ENCODE measurements at regions not wholly inside any gene's neighbourhood (a gene's known extent, or its start where the extent isn't known, plus 50 kb on each side); places are given as distances from the start of the nearest gene placed in this dataset.
"Not testable (repeated sequence)": the region's sequence is repeated elsewhere in the genome, so short reads cannot be mapped to it uniquely, and the experiment has no call there.

GRCh38 chr3:21017115-21017852 lies 733.7 kb downstream of the ZNF385D start:
- no peak for DNase-seq

DNA sequence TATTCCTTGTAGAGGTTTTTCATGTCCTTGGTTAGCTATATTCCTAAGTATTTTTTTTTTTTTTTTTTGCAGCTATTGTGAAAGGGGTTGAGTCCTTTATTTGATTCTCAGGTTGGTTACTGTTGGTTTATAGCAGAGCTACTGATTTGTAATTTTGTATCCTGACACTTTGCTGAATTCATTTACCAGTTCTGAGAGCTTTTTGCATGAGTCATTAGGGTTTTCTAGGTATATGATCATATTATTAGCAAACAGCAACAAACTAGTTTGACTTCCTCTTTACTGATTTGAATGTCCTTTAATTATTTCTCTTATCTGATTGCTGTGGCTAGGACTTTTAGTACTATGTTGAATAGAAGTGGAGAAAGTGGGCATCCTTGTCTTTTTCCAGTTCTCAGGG lies 737.4 kb downstream of the ZNF385D start:
- no peak for DNase-seq

GRCh38 chr3:20999661-21000060 lies 751.3 kb downstream of the ZNF385D start:
- no peak for DNase-seq

DNA sequence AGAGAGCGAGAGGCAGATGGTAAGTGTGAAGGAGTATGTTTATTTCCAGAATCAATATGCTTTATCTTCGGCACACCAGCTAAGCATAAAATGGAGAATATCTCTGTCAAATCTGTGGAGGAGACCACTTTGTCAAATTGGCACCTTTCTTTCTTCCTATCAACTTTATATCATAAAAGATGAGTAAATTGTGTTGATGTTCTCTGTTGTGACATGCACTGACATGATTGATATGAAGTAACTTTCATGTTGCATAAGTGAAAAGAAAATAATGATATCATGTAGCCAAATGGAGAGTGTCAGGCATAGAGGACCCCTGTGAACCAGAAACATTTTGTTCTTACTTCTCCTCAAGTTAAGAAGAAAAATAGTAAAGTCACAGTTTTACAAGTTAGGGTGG lies 753.8 kb downstream of the ZNF385D start:
- no peak for DNase-seq

GRCh38 chr3:20990896-20991295 lies 760.1 kb downstream of the ZNF385D start:
- DNase-seq, result no peak

GRCh38 chr3:20989653-20990052 lies 761.4 kb downstream of the ZNF385D start:
- DNase-seq, result not testable (repeated sequence)

- no peak for DNase-seq
Observed at GRCh38 chr3:20984594-20985205, 766.3 kb downstream of the ZNF385D start.

- no peak for DNase-seq
Observed at GRCh38 chr3:20975188-20975651, 775.8 kb downstream of the ZNF385D start.

GRCh38 chr3:20974396-20974795 lies 776.6 kb downstream of the ZNF385D start:
- no peak for DNase-seq

GRCh38 chr3:20970807-20971206 lies 780.2 kb downstream of the ZNF385D start:
- DNase-seq, result not testable (repeated sequence)

DNA sequence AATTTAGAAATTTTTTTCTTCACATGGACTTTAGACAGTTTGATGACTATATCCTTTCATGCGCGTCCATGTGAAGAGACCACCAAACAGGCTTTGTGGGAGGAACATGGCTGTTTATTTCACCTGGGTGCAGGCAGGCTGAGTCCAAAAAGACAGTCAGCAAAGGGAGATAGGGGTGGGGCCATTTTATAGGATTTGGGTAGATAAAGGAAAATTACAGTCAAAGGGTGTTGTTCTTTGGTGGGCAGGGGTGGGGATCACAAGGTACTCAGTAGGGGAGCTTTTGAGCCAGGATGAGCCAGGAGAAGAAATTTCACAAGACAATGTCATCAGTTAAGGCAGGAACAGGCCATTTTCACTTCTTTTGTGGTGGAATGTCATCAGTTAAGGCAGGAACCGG lies 781.5 kb upstream of the SGO1 start:
- DNase-seq, result not testable (repeated sequence)

DNA sequence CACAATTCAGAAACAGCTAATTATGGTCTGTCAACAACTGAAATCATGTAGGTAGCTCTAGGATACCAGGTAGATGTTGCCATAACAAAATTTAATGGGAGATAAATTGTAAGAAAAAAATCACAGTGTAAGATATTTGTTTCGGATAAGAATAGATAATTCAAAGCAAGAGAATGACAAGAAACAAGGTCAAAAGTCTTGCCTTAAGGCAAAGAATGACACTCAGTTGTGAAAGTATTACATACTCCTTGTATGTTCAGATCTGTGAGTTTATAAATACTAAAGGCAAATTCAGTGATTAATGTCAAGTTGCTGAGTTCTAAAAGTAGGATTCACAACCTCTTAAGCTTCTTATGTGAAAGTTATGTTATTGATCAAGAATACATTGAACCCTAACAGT lies 772.2 kb upstream of the SGO1 start:
- DNase-seq, result no peak

DNA sequence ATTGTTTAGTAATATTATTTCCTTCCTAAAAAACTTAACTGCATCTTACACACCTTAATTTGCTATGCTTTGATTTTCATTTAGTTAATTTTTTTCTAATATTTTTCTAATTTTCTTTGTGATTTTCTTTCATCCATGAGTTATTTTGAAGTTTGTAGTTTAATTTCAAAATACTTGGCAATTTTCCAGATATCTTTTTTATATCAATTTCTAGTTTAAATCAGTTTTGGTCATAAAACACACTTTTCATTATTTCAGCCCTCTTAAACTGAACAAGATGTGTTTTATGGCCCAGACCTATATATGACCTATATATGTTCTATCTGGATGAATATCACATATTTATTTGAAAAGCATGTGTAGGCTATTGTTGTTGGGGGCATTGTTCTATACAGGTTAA lies 759.9 kb upstream of the SGO1 start:
- DNase-seq, result no peak

- DNase-seq, result no peak
Observed at GRCh38 chr3:20935791-20936190, 749.8 kb upstream of the SGO1 start.

- no peak for DNase-seq
Observed at GRCh38 chr3:20931834-20932233, 745.8 kb upstream of the SGO1 start.

DNA sequence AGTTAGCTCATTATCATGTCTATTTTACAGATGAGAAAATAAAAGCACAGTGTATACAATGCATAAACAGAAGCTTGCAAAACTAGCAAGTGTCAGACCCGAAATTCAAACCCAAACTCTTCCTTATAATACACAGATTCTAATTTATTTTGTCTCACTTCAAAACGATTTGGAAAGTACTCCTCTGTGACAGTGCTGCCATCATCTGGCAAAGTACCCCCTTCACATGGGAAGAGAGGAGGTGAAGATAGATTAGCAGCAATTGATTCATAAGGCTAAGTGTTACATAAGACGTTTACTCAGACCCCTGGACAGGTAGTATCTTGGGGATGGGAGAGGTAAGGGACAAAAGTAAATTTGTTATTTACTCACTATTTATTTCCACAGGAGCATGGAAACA lies 744.0 kb upstream of the SGO1 start:
- DNase-seq, result no peak

DNA sequence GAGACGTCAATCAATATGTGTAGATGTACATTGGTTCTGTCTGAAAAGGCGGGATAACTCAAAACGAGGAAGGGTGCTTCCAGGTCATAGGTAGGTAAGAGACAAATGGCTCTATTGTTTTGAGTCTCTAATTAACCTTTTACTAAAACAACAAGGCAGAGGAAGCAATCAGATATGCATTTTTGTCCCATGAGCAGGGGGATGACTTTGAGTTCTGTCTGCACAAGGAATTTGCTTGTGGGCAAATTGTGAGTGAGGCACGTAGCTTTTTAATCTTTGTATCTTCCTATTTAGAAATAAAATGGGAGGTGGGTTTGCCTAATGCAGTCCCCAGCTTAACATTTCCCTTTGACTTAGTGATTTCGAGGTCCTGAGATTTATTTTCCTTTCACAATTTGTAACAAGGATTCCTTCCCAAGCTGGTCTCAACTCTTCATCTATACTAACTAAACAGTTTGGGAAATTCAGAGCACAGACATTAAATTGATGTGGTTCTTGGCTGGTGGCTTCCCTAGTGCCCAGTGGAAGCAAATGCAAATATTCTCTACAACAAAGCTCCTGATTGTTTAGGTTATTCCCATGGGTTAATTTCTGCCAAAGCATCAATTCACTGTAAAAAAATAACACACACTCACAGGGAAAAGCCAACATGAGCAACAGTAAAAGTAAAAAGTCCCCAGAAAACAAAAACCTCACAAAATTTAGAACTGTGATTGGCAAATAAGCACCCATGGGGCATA lies 738.8 kb upstream of the SGO1 start:
- DNase-seq, result no peak

GRCh38 chr3:20921112-20921511 lies 735.1 kb upstream of the SGO1 start:
- not testable (repeated sequence) for DNase-seq

DNA sequence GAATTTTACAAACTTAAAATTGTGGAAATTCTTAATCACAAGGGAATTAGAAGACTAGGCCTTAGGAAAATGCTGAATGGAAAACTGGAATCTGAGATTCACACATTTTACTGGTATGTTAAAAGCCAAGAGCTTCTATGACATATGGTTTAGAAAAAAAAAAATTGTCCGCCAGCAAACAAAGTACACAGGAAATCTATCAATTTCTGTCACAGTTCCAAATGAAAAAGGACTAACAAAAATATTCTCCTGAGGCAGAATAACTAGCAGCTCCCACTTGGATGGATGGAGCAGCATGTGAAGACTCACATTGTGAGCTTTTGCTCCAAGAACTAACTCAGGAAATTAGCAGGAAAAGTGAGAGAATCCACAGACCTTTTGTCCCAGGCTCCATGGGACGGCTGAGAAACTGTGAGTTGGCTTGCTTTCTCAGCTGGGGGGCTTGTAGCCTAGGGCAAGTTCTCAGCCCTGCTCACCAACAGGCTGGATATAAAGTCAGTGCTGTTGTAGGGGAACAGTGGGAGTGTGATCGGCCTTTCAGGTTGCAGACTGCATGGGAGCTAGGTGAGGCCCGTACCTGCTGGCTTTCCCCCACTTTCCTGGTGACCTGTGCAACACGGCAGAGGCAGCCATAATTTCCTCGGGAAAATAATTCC lies 731.1 kb upstream of the SGO1 start:
- DNase-seq, result no peak

- no peak for DNase-seq
Observed at GRCh38 chr3:20914310-20914709, 728.3 kb upstream of the SGO1 start.

GRCh38 chr3:20912406-20912805 lies 726.4 kb upstream of the SGO1 start:
- DNase-seq, result no peak

- DNase-seq, result no peak
Observed at GRCh38 chr3:20909511-20909910, 723.5 kb upstream of the SGO1 start.

DNA sequence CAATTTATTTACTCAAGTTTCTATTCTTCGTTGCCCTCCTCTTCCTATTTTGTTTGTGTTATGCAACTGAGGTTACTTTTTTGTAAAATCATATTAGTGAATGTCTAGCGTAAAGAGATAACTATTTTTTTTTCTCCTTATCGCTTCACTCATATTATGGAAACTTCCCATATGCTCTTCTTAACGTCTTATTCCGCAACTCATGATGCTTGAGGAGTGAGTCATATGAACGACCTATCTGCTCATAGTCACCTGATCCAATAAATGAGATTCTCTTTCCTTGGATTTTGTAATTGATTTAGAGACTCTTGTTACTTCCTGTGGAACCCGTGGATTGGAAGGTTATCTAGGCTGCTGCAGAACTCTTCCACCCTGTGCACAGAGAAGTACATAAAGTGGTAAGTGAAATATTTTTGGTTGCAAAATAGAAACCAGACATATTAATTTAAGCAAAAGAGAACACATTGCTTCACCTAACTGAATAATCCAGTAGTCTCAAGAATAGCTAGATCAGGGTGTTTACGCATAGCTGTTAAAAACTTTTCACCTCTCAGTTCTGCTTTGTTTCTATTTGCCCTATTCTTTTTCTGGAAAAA lies 719.3 kb upstream of the SGO1 start:
- no peak for DNase-seq

Data from GDM1 (cell line).